DOHH2 (cell line): ENCODE measurements at regions not wholly inside any gene's neighbourhood (a gene's known extent, or its start where the extent isn't known, plus 50 kb on each side); places are given as distances from the start of the nearest gene placed in this dataset.

Experiments used
- CTCF ChIP-seq: fragments of 200-600 bp; sonication (generic); IDR thresholded peaks from one replicate; pipeline ENCODE4 v1.5.1; 2014; ENCODE audit warnings: antibody characterized with exemption, mild to moderate bottlenecking, low read depth, low read length; ENCODE audit not compliant: poor library complexity, severe bottlenecking
- EZH2phosphoT487 ChIP-seq: fragments of 200-600 bp; sonication (generic); IDR thresholded peaks from 2 replicates; pipeline ENCODE4 v1.6.1; 2017; ENCODE audit warnings: borderline replicate concordance, mild to moderate bottlenecking, antibody characterized with exemption, low read length, moderate library complexity, mixed read lengths

- TF ChIP-seq CTCF = no peak
- TF ChIP-seq EZH2phosphoT487 = no peak
Measured at GRCh38 chr17:69679829-69680228, 265.3 kb downstream of the MAP2K6 start.
